Mesenchymal stem cell (in vitro differentiated cells and primary cell): ENCODE measurements at regions not wholly inside any gene's neighbourhood (a gene's known extent, or its start where the extent isn't known, plus 50 kb on each side); places are given as distances from the start of the nearest gene placed in this dataset.

Source experiments
- DNase-seq: peaks from one replicate; pipeline ENCODE4 v3.0.0-alpha.2; 2013
- H2AFZ ChIP-seq: one replicate; pipeline ENCODE4 v1.6.1; 2013; ENCODE audit warnings: low read depth, mild to moderate bottlenecking, control low read depth, inconsistent platforms, low read length, moderate library complexity
- H2AK5ac ChIP-seq: 2 replicates; pipeline ENCODE4 v1.6.1; 2013; ENCODE audit warnings: low read length, moderate library complexity, mild to moderate bottlenecking, inconsistent platforms; ENCODE audit not compliant: severe bottlenecking
- H2BK120ac ChIP-seq: one replicate; pipeline ENCODE4 v1.6.1; 2013; ENCODE audit warnings: low read depth, mild to moderate bottlenecking, inconsistent platforms, low read length, moderate library complexity
- H2BK12ac ChIP-seq, 2 experiments: one replicate each; pipeline ENCODE4 v1.6.1; 2013; ENCODE audit warnings: inconsistent platforms in 2 of 2, low read length in 2 of 2, mild to moderate bottlenecking in 2 of 2, moderate library complexity in 2 of 2, control low read depth in 1 of 2
- H2BK15ac ChIP-seq: one replicate; pipeline ENCODE4 v1.6.1; 2013; ENCODE audit warnings: mild to moderate bottlenecking, low read depth, inconsistent platforms; ENCODE audit not compliant: poor library complexity, severe bottlenecking
- H2BK5ac ChIP-seq: 2 replicates; pipeline ENCODE4 v1.6.1; 2013; ENCODE audit warnings: low read depth, mild to moderate bottlenecking, low read length, control low read depth, inconsistent platforms; ENCODE audit not compliant: poor library complexity, severe bottlenecking
- H3K14ac ChIP-seq, 2 experiments: one replicate each; pipeline ENCODE4 v1.6.1; 2013; ENCODE audit warnings: inconsistent platforms in 2 of 2, low read length in 2 of 2, control low read depth in 1 of 2, mild to moderate bottlenecking in 1 of 2, moderate library complexity in 1 of 2
- H3K18ac ChIP-seq, 2 experiments: one replicate each; pipeline ENCODE4 v1.6.1; 2013; ENCODE audit warnings: inconsistent platforms in 2 of 2, low read length in 2 of 2, control low read depth in 1 of 2, low read depth in 1 of 2, mild to moderate bottlenecking in 1 of 2
- H3K23ac ChIP-seq, 2 experiments: one replicate each; pipeline ENCODE4 v1.6.1; 2013; ENCODE audit warnings: inconsistent platforms in 2 of 2, low read length in 2 of 2, mild to moderate bottlenecking in 2 of 2, moderate library complexity in 2 of 2, control low read depth in 1 of 2
- H3K27ac ChIP-seq: 2 replicates; pipeline ENCODE4 v1.5.1; 2013; ENCODE audit warnings: mild to moderate bottlenecking, moderate library complexity, low read length, control low read depth, inconsistent platforms; ENCODE audit not compliant: poor library complexity, severe bottlenecking
- H3K27me3 ChIP-seq, 2 experiments: 2 replicates each; pipeline versions ENCODE4 v1.6.1 to v1.7.0; 2013; ENCODE audit warnings: low read length in 2 of 2, mild to moderate bottlenecking in 2 of 2, moderate library complexity in 2 of 2, control low read depth in 1 of 2, inconsistent platforms in 1 of 2; ENCODE audit not compliant: control insufficient read depth in 1 of 2, insufficient read depth in 1 of 2
- H3K36me3 ChIP-seq, 2 experiments: 2 replicates each; pipeline versions ENCODE4 v1.6.1 to v1.7.0; 2013; ENCODE audit warnings: low read length in 2 of 2, control low read depth in 1 of 2, inconsistent platforms in 1 of 2, low read depth in 1 of 2, mild to moderate bottlenecking in 1 of 2; ENCODE audit not compliant: insufficient read depth in 2 of 2, control insufficient read depth in 1 of 2
- H3K4ac ChIP-seq, 2 experiments: one replicate each; pipeline ENCODE4 v1.6.1; 2013; ENCODE audit warnings: inconsistent platforms in 2 of 2, low read length in 2 of 2, mild to moderate bottlenecking in 2 of 2, moderate library complexity in 2 of 2, control low read depth in 1 of 2, low read depth in 1 of 2
- H3K4me1 ChIP-seq: 2 replicates; pipeline ENCODE4 v1.6.1; 2013; ENCODE audit warnings: low read depth, low read length, control low read depth; ENCODE audit not compliant: control insufficient read depth, insufficient read depth
- H3K4me2 ChIP-seq: 2 replicates; pipeline ENCODE4 v1.6.1; 2013; ENCODE audit warnings: low read length, mild to moderate bottlenecking, inconsistent platforms; ENCODE audit not compliant: poor library complexity, severe bottlenecking
- H3K4me3 ChIP-seq, 2 experiments: 2 replicates each; pipeline versions ENCODE4 v1.5.1 to v1.7.0; 2013; ENCODE audit warnings: low read length in 2 of 2, mild to moderate bottlenecking in 2 of 2, control low read depth in 1 of 2, low read depth in 1 of 2; ENCODE audit not compliant: insufficient read depth in 1 of 2
- H3K79me1 ChIP-seq: replicated peaks from 2 replicates; pipeline ENCODE4 v1.6.1; 2013; ENCODE audit warnings: mild to moderate bottlenecking, control low read depth, low read length, inconsistent platforms; ENCODE audit not compliant: poor library complexity, severe bottlenecking
- H3K9ac ChIP-seq: 2 replicates; pipeline ENCODE4 v1.7.0; 2013; ENCODE audit warnings: mild to moderate bottlenecking, low read length, moderate library complexity
- H3K9me3 ChIP-seq: 2 replicates; pipeline ENCODE4 v1.7.0; 2013; ENCODE audit warnings: mild to moderate bottlenecking, low read length; ENCODE audit not compliant: control insufficient read depth
- H4K8ac ChIP-seq: one replicate; pipeline ENCODE4 v1.6.1; 2013; ENCODE audit warnings: inconsistent platforms, mild to moderate bottlenecking, low read length, moderate library complexity
- H4K91ac ChIP-seq: one replicate; pipeline ENCODE4 v1.6.1; 2013; ENCODE audit warnings: mild to moderate bottlenecking, low read length, inconsistent platforms
- WGBS: methylation state at CpG from one replicate; pipeline ENCODE4 v1.1.7; 2013; ENCODE audit warnings: mixed read lengths; 5-methylcytosine and 5-hydroxymethylcytosine counted together

DNA sequence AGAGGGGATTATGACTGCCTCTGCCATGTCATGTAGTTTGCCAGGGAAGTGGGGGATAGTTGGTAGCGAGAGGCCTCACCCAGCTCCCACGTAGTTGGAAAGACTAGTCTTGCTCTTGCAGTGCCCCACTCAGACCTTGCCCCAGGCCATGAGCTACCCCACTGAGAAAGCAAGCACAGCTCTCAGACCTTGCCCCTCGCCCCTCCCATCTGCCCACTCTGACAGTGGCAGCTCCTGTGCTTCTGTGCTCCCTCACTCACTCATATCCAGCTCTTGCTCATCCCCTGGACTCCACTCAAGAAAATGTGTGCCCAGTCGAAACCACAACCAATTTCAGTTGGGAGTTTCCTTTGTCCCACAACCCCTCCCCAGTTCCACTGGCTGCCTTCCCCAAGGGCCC is 55.5 kb upstream of the BDKRB2 start:
- H2BK15ac ChIP-seq, result no peak overlapping the region
- H2AK5ac ChIP-seq, result no peak overlapping the region
- no peak overlapping the region for H3K27ac ChIP-seq
- H4K91ac ChIP-seq, result peak overlapping the region; percentile 34
- no peaks in the 10 kb centered on the region for H3K79me1 ChIP-seq
- no peak overlapping the region for H3K4me3 ChIP-seq
- DNase-seq, result no peak
- H4K8ac ChIP-seq, result peak overlapping the region; percentile 12
- no peak overlapping the region for H2BK5ac ChIP-seq
- H3K9me3 ChIP-seq, result peaks cover 19% of the 10 kb centered on the region
- no peak overlapping the region for H3K9ac ChIP-seq
- H3K4ac ChIP-seq, result peak overlapping the region in 1 of 2 experiments; percentile 51
- no peaks in the 10 kb centered on the region for H3K36me3 ChIP-seq
- no peak overlapping the region for H3K18ac ChIP-seq
- WGBS, result 83% methylated on average over 4 of the region's 4 CpGs
- no peak overlapping the region for H2BK120ac ChIP-seq
- H3K14ac ChIP-seq, result no peak overlapping the region
- H3K4me1 ChIP-seq, result peaks cover 4% of the 10 kb centered on the region
- peak overlapping the region; percentile 29 to 63 for H2BK12ac ChIP-seq
- H3K27me3 ChIP-seq, result no peaks in the 10 kb centered on the region
- H2AFZ ChIP-seq, result no peak overlapping the region
- no peak overlapping the region for H3K4me2 ChIP-seq
- H3K23ac ChIP-seq, result no peak overlapping the region

DNA sequence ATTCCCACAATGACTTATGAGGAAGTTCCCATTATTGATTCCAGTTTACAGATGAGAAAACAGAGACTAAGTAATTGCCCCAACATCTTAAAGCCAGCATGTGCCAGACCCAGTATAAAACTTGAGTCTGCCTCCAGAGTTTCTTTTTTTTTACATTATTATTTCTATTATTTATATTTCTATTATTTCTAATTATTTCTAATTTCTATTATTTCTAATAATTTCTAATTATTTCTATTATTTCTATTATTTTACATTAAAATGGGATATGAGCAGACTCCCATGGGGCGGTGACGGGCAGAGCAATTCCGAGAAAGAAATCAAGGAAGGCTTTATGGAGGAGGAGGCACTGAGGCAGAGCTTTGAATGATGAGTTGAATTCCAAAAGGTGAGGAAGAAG is 54.4 kb upstream of the BDKRB2 start:
- no peak overlapping the region for H3K23ac ChIP-seq
- no peak overlapping the region for H2AFZ ChIP-seq
- peaks cover 23% of the 10 kb centered on the region for H3K9me3 ChIP-seq
- no peak overlapping the region for H3K27ac ChIP-seq
- H3K4me1 ChIP-seq, result peaks cover 4% of the 10 kb centered on the region
- H3K79me1 ChIP-seq, result no peaks in the 10 kb centered on the region
- no peaks in the 10 kb centered on the region for H3K36me3 ChIP-seq
- no peak overlapping the region for H3K4me3 ChIP-seq
- H3K27me3 ChIP-seq, result no peaks in the 10 kb centered on the region
- H2BK120ac ChIP-seq, result no peak overlapping the region
- H3K4me2 ChIP-seq, result no peak overlapping the region
- no peak overlapping the region for H3K4ac ChIP-seq
- no peak overlapping the region for H3K9ac ChIP-seq
- H2BK15ac ChIP-seq, result no peak overlapping the region
- WGBS, result 71% methylated on average over 3 of the region's 3 CpGs
- H2AK5ac ChIP-seq, result no peak overlapping the region
- H4K8ac ChIP-seq, result no peak overlapping the region
- DNase-seq, result no peak
- H4K91ac ChIP-seq, result no peak overlapping the region
- H3K14ac ChIP-seq, result no peak overlapping the region
- no peak overlapping the region for H2BK5ac ChIP-seq
- H3K18ac ChIP-seq, result no peak overlapping the region
- no peak overlapping the region for H2BK12ac ChIP-seq

DNA sequence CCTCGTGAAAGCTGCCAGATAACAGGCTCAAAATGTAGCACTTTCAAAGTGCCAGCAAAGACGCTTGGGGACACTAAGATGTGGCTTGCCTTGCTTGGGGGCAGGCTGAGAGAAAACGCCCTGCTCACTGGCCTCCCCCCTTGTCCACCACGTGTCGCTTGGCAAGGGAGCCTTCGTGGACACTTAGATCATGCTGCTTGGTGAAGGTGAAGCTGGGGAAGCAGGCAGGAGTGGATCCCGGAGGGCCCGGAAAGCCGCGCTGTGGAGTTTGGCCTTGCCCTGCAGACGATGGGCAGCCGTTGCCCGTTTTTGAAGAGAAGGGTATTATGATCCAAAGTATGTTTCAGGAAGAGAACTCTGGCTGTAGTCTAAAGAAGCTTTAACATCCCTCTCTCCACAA is 53.4 kb upstream of the BDKRB2 start:
- Histone ChIP-seq H3K23ac (no peak overlapping the region), H3K36me3 (no peaks in the 10 kb centered on the region), H3K4ac (no peak overlapping the region), H2AK5ac (no peak overlapping the region), H3K27me3 (no peaks in the 10 kb centered on the region), H3K79me1 (no peaks in the 10 kb centered on the region), H2BK12ac (no peak overlapping the region), H3K4me2 (no peak overlapping the region), H2AFZ (no peak overlapping the region), H3K18ac (peak overlapping the region in 1 of 2 experiments; percentile 2), H4K91ac (no peak overlapping the region), H3K27ac (no peak overlapping the region), H4K8ac (no peak overlapping the region), H3K4me3 (no peak overlapping the region), H3K9ac (no peak overlapping the region), H3K4me1 (peaks cover 2% of the 10 kb centered on the region), H2BK5ac (no peak overlapping the region), H2BK15ac (no peak overlapping the region), H3K14ac (no peak overlapping the region), H3K9me3 (peaks cover 23% of the 10 kb centered on the region), H2BK120ac (no peak overlapping the region)
- no peak for DNase-seq
- 76% methylated on average over 10 of the region's 13 CpGs for WGBS

DNA sequence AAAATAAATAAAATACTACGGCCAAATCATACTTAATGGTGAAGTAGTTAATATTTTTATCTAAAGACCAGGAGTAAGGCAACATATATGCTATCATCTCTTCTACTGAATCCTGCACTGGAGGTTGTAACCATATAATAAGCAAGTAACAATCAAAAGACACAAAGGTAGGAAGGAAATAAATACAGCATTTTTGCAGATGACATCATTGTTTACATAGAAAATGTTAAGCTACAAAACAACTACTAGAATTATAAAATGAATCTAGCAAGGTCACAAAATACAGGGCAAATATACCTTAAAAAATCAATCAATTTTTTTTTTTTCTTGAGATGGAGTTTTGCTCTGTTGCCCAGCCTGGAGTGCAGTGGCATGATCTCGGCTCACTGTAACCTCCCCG is 51.6 kb upstream of the BDKRB2 start:
- Histone ChIP-seq H4K8ac (no peak overlapping the region), H3K27me3 (no peaks in the 10 kb centered on the region), H3K9me3 (peaks cover 13% of the 10 kb centered on the region), H2BK12ac (no peak overlapping the region), H3K27ac (no peak overlapping the region), H3K4me2 (no peak overlapping the region), H3K4me3 (no peak overlapping the region), H2BK5ac (no peak overlapping the region), H3K14ac (no peak overlapping the region), H2AK5ac (no peak overlapping the region), H3K23ac (no peak overlapping the region), H3K4ac (no peak overlapping the region), H2BK120ac (no peak overlapping the region), H2AFZ (no peak overlapping the region), H2BK15ac (no peak overlapping the region), H3K4me1 (peaks cover 1% of the 10 kb centered on the region), H3K18ac (no peak overlapping the region), H3K36me3 (no peaks in the 10 kb centered on the region), H3K79me1 (no peaks in the 10 kb centered on the region), H4K91ac (no peak overlapping the region), H3K9ac (no peak overlapping the region)
- DNase-seq, result no peak
- 66% methylated on average over 2 of the region's 3 CpGs for WGBS
